ENCODE measurements at regions not wholly inside any gene's neighbourhood (a gene's known extent, or its start where the extent isn't known, plus 50 kb on each side); places are given as distances from the start of the nearest gene placed in this dataset.

DNA sequence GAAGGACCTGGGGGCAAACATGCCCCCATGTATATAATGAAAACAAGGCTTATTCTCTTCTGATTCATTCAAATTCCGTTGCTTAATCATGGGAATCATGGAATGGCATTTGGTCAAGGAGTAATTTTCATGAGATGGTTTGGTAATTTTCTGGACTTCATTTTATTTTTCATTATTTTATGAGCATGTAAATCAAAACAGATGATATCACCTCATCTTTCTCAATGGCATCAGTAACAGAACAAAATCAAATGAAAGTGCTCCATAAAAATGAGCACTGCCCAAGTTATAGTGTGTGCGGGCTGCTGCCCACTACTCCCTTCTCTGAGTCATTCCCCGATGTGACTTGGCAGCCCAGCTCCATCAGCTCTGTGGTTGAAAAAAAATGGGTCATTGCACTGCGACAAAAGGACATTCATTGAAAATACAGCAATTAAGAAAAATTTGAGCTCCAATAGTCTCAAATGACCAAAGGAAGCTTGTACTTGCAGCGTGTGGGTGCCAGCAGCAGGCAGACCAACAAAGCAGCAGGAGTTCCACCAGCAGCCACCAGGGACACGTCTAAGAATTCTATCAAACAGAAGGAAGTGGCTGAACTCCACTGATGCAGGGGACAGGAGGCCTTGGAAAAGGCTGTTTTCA, 84.3 kb upstream of the VAV3 start:
- TF ChIP-seq, protein P1, sequence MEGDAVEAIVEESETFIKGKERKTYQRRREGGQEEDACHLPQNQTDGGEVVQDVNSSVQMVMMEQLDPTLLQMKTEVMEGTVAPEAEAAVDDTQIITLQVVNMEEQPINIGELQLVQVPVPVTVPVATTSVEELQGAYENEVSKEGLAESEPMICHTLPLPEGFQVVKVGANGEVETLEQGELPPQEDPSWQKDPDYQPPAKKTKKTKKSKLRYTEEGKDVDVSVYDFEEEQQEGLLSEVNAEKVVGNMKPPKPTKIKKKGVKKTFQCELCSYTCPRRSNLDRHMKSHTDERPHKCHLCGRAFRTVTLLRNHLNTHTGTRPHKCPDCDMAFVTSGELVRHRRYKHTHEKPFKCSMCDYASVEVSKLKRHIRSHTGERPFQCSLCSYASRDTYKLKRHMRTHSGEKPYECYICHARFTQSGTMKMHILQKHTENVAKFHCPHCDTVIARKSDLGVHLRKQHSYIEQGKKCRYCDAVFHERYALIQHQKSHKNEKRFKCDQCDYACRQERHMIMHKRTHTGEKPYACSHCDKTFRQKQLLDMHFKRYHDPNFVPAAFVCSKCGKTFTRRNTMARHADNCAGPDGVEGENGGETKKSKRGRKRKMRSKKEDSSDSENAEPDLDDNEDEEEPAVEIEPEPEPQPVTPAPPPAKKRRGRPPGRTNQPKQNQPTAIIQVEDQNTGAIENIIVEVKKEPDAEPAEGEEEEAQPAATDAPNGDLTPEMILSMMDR (IDR thresholded peaks at IDR 0.05 in 8 of 11, conservative IDR thresholded peaks at IDR 0.05 in 3 of 11) = peak; percentile 35 to 81 (median 67)
- no peak for TF ChIP-seq POLR2AphosphoS5 (IDR thresholded peaks at IDR 0.05)
